Activated naive CD8-positive, alpha-beta T cell treated with anti-CD3 and anti-CD28 coated beads, Interleukin-2, amount 50 U/mL, for 24 hours (primary cell): ENCODE measurements at regions not wholly inside any gene's neighbourhood (a gene's known extent, or its start where the extent isn't known, plus 50 kb on each side); places are given as distances from the start of the nearest gene placed in this dataset.
A peak's percentile ranks its signal among the peaks of the same experiment; 100 is the strongest.
"Not testable (repeated sequence)": the region's sequence is repeated elsewhere in the genome, so short reads cannot be mapped to it uniquely, and the experiment has no call there.

Source experiments
- ATAC-seq: fragments of 150-1000 bp; cut with Tn5 transposase; one replicate; pipeline ENCODE4 v1.10.0; 2021
- DNase-seq: peaks from one replicate; pipeline ENCODE4 v3.0.0; 2021
- H3K27ac Mint-ChIP-seq: one replicate; pipeline ENCODE4 v1.8.0; 2021; ENCODE audit warnings: mild to moderate bottlenecking, mixed read lengths
- H3K27me3 Mint-ChIP-seq: one replicate; pipeline ENCODE4 v1.8.0; 2021; ENCODE audit warnings: mixed read lengths
- H3K36me3 Mint-ChIP-seq: one replicate; pipeline ENCODE4 v1.8.0; 2021; ENCODE audit warnings: low read depth, mixed read lengths
- H3K4me1 Mint-ChIP-seq: one replicate; pipeline ENCODE4 v1.8.0; 2021; ENCODE audit warnings: mixed read lengths
- H3K4me3 Mint-ChIP-seq: one replicate; pipeline ENCODE4 v1.8.0; 2021; ENCODE audit warnings: mild to moderate bottlenecking, moderate library complexity, mixed read lengths
- H3K9me3 Mint-ChIP-seq: one replicate; pipeline ENCODE4 v1.8.0; 2021; ENCODE audit warnings: mixed read lengths

GRCh38 chr3:31327826-31328357 lies 204.8 kb upstream of the STT3B start:
- H3K27me3 Mint-ChIP-seq, H3K27ac Mint-ChIP-seq: not testable (repeated sequence)

GRCh38 chr3:31331278-31331677 lies 201.4 kb upstream of the STT3B start:
- Mint-ChIP-seq H3K27me3 (no peaks in the 10 kb centered on the region), H3K9me3 (peaks cover 22% of the 10 kb centered on the region)

More at GRCh38 chr3:31327826-31328357, 204.8 kb upstream of the STT3B start:
- H3K36me3 Mint-ChIP-seq, ATAC-seq, DNase-seq, H3K4me1 Mint-ChIP-seq, H3K9me3 Mint-ChIP-seq, H3K4me3 Mint-ChIP-seq: not testable (repeated sequence)

GRCh38 chr3:31341130-31341529 lies 191.6 kb upstream of the STT3B start:
- Mint-ChIP-seq H3K4me3 (no peak overlapping the region), H3K27me3 (no peaks in the 10 kb centered on the region), H3K27ac (no peak overlapping the region), H3K4me1 (no peaks in the 10 kb centered on the region), H3K36me3 (no peaks in the 10 kb centered on the region), H3K9me3 (peaks cover 18% of the 10 kb centered on the region)
- DNase-seq (no peak), ATAC-seq (no peak)

More at GRCh38 chr3:31331278-31331677, 201.4 kb upstream of the STT3B start:
- H3K4me1 Mint-ChIP-seq = no peaks in the 10 kb centered on the region
- no peak overlapping the region for H3K4me3 Mint-ChIP-seq
- H3K36me3 Mint-ChIP-seq = no peaks in the 10 kb centered on the region
- ATAC-seq = no peak
- H3K27ac Mint-ChIP-seq = no peak overlapping the region
- no peak for DNase-seq

- no peak for DNase-seq
- Mint-ChIP-seq H3K4me1 (no peaks in the 10 kb centered on the region), H3K9me3 (peaks cover 18% of the 10 kb centered on the region), H3K4me3 (no peak overlapping the region), H3K27ac (no peak overlapping the region), H3K27me3 (no peaks in the 10 kb centered on the region), H3K36me3 (no peaks in the 10 kb centered on the region)
- no peak for ATAC-seq
These were observed 189.7 kb upstream of the STT3B start for GRCh38 chr3:31343075-31343474.

- H3K27ac Mint-ChIP-seq = no peak overlapping the region
- peaks cover 18% of the 10 kb centered on the region for H3K9me3 Mint-ChIP-seq
- H3K27me3 Mint-ChIP-seq = no peaks in the 10 kb centered on the region
- ATAC-seq (no peak), DNase-seq (no peak)
- H3K4me1 Mint-ChIP-seq = no peaks in the 10 kb centered on the region
- no peak overlapping the region for H3K4me3 Mint-ChIP-seq
- no peaks in the 10 kb centered on the region for H3K36me3 Mint-ChIP-seq
These were observed 187.1 kb upstream of the STT3B start for GRCh38 chr3:31345581-31345980.

- Mint-ChIP-seq H3K4me3 (no peak overlapping the region), H3K27ac (no peak overlapping the region), H3K4me1 (no peaks in the 10 kb centered on the region), H3K9me3 (peaks cover 18% of the 10 kb centered on the region), H3K36me3 (no peaks in the 10 kb centered on the region), H3K27me3 (no peaks in the 10 kb centered on the region)
- DNase-seq (no peak), ATAC-seq (no peak)
These were observed 186.2 kb upstream of the STT3B start for GRCh38 chr3:31346542-31346979.

GRCh38 chr3:31349001-31349748 lies 183.6 kb upstream of the STT3B start:
- H3K4me1 Mint-ChIP-seq = no peaks in the 10 kb centered on the region
- H3K27ac Mint-ChIP-seq = no peak overlapping the region
- no peak overlapping the region for H3K4me3 Mint-ChIP-seq
- H3K27me3 Mint-ChIP-seq = no peaks in the 10 kb centered on the region
- no peak for ATAC-seq
- peaks cover 15% of the 10 kb centered on the region for H3K9me3 Mint-ChIP-seq
- DNase-seq = no peak
- H3K36me3 Mint-ChIP-seq = no peaks in the 10 kb centered on the region

GRCh38 chr3:31350307-31350706 lies 182.4 kb upstream of the STT3B start:
- H3K27me3 Mint-ChIP-seq = no peaks in the 10 kb centered on the region
- DNase-seq (no peak), ATAC-seq (no peak)
- no peak overlapping the region for H3K27ac Mint-ChIP-seq
- peaks cover 11% of the 10 kb centered on the region for H3K9me3 Mint-ChIP-seq
- no peak overlapping the region for H3K4me3 Mint-ChIP-seq
- no peaks in the 10 kb centered on the region for H3K36me3 Mint-ChIP-seq
- H3K4me1 Mint-ChIP-seq = no peaks in the 10 kb centered on the region

GRCh38 chr3:31352331-31352730 lies 180.4 kb upstream of the STT3B start:
- H3K36me3 Mint-ChIP-seq = no peaks in the 10 kb centered on the region
- DNase-seq = no peak
- no peaks in the 10 kb centered on the region for H3K27me3 Mint-ChIP-seq
- no peak for ATAC-seq
- no peak overlapping the region for H3K4me3 Mint-ChIP-seq
- peaks cover 12% of the 10 kb centered on the region for H3K9me3 Mint-ChIP-seq
- H3K4me1 Mint-ChIP-seq = peaks cover 2% of the 10 kb centered on the region
- no peak overlapping the region for H3K27ac Mint-ChIP-seq

GRCh38 chr3:31353166-31353565 lies 179.6 kb upstream of the STT3B start:
- no peaks in the 10 kb centered on the region for H3K36me3 Mint-ChIP-seq
- H3K9me3 Mint-ChIP-seq = peaks cover 12% of the 10 kb centered on the region
- H3K27ac Mint-ChIP-seq = no peak overlapping the region
- peaks cover 6% of the 10 kb centered on the region for H3K4me1 Mint-ChIP-seq
- ATAC-seq (no peak), DNase-seq (no peak)
- no peaks in the 10 kb centered on the region for H3K27me3 Mint-ChIP-seq
- H3K4me3 Mint-ChIP-seq = no peak overlapping the region

- Mint-ChIP-seq H3K27me3 (no peaks in the 10 kb centered on the region), H3K27ac (no peak overlapping the region), H3K4me1 (peaks cover 6% of the 10 kb centered on the region), H3K9me3 (peaks cover 12% of the 10 kb centered on the region), H3K4me3 (no peak overlapping the region), H3K36me3 (no peaks in the 10 kb centered on the region)
- no peak for DNase-seq
- ATAC-seq = no peak
These were observed 178.4 kb upstream of the STT3B start for GRCh38 chr3:31354373-31354772.

GRCh38 chr3:31355807-31356206 lies 176.9 kb upstream of the STT3B start:
- Mint-ChIP-seq H3K4me3 (no peak overlapping the region), H3K36me3 (no peaks in the 10 kb centered on the region), H3K27me3 (no peaks in the 10 kb centered on the region), H3K9me3 (peaks cover 12% of the 10 kb centered on the region), H3K4me1 (peaks cover 6% of the 10 kb centered on the region), H3K27ac (no peak overlapping the region)
- DNase-seq (no peak), ATAC-seq (no peak)

GRCh38 chr3:31356941-31357340 lies 175.8 kb upstream of the STT3B start:
- Mint-ChIP-seq H3K27me3 (no peaks in the 10 kb centered on the region), H3K36me3 (no peaks in the 10 kb centered on the region), H3K4me1 (peaks cover 6% of the 10 kb centered on the region), H3K27ac (no peak overlapping the region), H3K4me3 (no peak overlapping the region), H3K9me3 (peaks cover 12% of the 10 kb centered on the region)
- no peak for ATAC-seq
- no peak for DNase-seq

GRCh38 chr3:31357451-31357850 lies 175.3 kb upstream of the STT3B start:
- no peak overlapping the region for H3K27ac Mint-ChIP-seq
- H3K4me1 Mint-ChIP-seq = peaks cover 6% of the 10 kb centered on the region
- H3K27me3 Mint-ChIP-seq = no peaks in the 10 kb centered on the region
- no peak for DNase-seq
- H3K9me3 Mint-ChIP-seq = peaks cover 12% of the 10 kb centered on the region
- no peak overlapping the region for H3K4me3 Mint-ChIP-seq
- peak; percentile 28 for ATAC-seq
- H3K36me3 Mint-ChIP-seq = no peaks in the 10 kb centered on the region

GRCh38 chr3:31358473-31359070 lies 174.2 kb upstream of the STT3B start:
- H3K9me3 Mint-ChIP-seq = peaks cover 7% of the 10 kb centered on the region
- no peak for DNase-seq
- H3K36me3 Mint-ChIP-seq = no peaks in the 10 kb centered on the region
- no peak overlapping the region for H3K4me3 Mint-ChIP-seq
- peaks cover 6% of the 10 kb centered on the region for H3K4me1 Mint-ChIP-seq
- no peaks in the 10 kb centered on the region for H3K27me3 Mint-ChIP-seq
- no peak for ATAC-seq
- no peak overlapping the region for H3K27ac Mint-ChIP-seq
